PC-3 (cell line): ENCODE measurements at regions not wholly inside any gene's neighbourhood (a gene's known extent, or its start where the extent isn't known, plus 50 kb on each side); places are given as distances from the start of the nearest gene placed in this dataset.

Source experiments
- ATAC-seq: fragments of 200-7000 bp; cut with Tn5 transposase; 2 replicates; pipeline ENCODE4 v1.9.1; 2020; ENCODE audit warnings: mild to moderate bottlenecking, moderate library complexity
- BruUV-seq: library from RNA; stranded (reverse); fragments of 400-500 nt; replicated peaks from 2 replicates; lab custom pipeline; 2021; lab: Mats Ljungman, UMichigan
- CTCF ChIA-PET: fragments of 300-600 bp; sonication (Branson Sonifier 250); formaldehyde crosslinking; loops from one replicate; lab custom pipeline; 2022; ENCODE audit warnings: antibody characterized with exemption; lab: Charles Lee
- POLR2A ChIA-PET: fragments of 300-600 bp; sonication (Branson Sonifier 250); formaldehyde crosslinking; loops from one replicate; lab custom pipeline; 2022; ENCODE audit warnings: antibody characterized with exemption; ENCODE audit not compliant: unreplicated experiment; lab: Charles Lee
- DNase-seq: peaks from one replicate; pipeline ENCODE4 v3.0.0-alpha.2; 2015
- H2AFZ ChIP-seq: fragments of 300-600 bp; sonication (generic); 2 replicates; pipeline ENCODE4 v1.6.0; 2016; ENCODE audit warnings: antibody characterized with exemption, low read length
- H3F3A ChIP-seq: fragments of 300-600 bp; sonication (generic); one replicate; pipeline ENCODE4 v1.6.0; 2017; ENCODE audit warnings: antibody characterized with exemption, low read length, control low read depth, mild to moderate bottlenecking; ENCODE audit not compliant: unreplicated experiment
- H3K27ac ChIP-seq: fragments of 300-600 bp; sonication (generic); 2 replicates; pipeline ENCODE4 v1.5.1; 2016; ENCODE audit warnings: mild to moderate bottlenecking, low read length
- H3K27me3 ChIP-seq: fragments of 300-600 bp; sonication (generic); 2 replicates; pipeline ENCODE4 v1.6.1; 2016; ENCODE audit warnings: low read length, mixed read lengths
- H3K36me3 ChIP-seq: fragments of 300-600 bp; sonication (generic); 2 replicates; pipeline ENCODE4 v1.6.1; 2016; ENCODE audit warnings: low read depth, mixed run types, low read length, mixed read lengths
- H3K4me1 ChIP-seq: fragments of 300-600 bp; sonication (generic); 2 replicates; pipeline ENCODE4 v1.5.1; 2016; ENCODE audit warnings: low read length; ENCODE audit not compliant: insufficient read depth
- H3K4me2 ChIP-seq: fragments of 300-600 bp; sonication (generic); 2 replicates; pipeline ENCODE4 v1.6.0; 2016; ENCODE audit warnings: low read length
- H3K4me3 ChIP-seq: fragments of 300-600 bp; sonication (generic); 2 replicates; pipeline ENCODE4 v1.5.1; 2016; ENCODE audit warnings: mild to moderate bottlenecking, low read length, mixed read lengths
- H3K79me2 ChIP-seq: fragments of 300-600 bp; sonication (generic); 2 replicates; pipeline ENCODE4 v1.6.1; 2017; ENCODE audit warnings: low read length, mixed read lengths
- H3K9ac ChIP-seq: fragments of 300-600 bp; sonication (generic); 2 replicates; pipeline ENCODE4 v1.6.0; 2016; ENCODE audit warnings: mild to moderate bottlenecking, low read length
- H3K9me2 ChIP-seq: fragments of 300-600 bp; sonication (generic); replicated peaks from 2 replicates; pipeline ENCODE4 v1.6.1; 2016; ENCODE audit warnings: mixed run types, low read length, mixed read lengths
- H3K9me3 ChIP-seq: fragments of 300-600 bp; sonication (generic); 2 replicates; pipeline ENCODE4 v1.6.1; 2016; ENCODE audit warnings: low read length, mixed read lengths
- H4K20me1 ChIP-seq: fragments of 300-600 bp; sonication (generic); 2 replicates; pipeline ENCODE4 v1.6.1; 2016; ENCODE audit warnings: low read length, mixed read lengths
- EZH2 ChIP-seq: fragments of 300-600 bp; sonication (generic); IDR thresholded peaks from one replicate; pipeline ENCODE4 v1.6.1; 2017; ENCODE audit warnings: antibody characterized with exemption, mild to moderate bottlenecking, low read length; ENCODE audit not compliant: unreplicated experiment
- EZH2phosphoT487 ChIP-seq: fragments of 300-600 bp; sonication (generic); IDR thresholded peaks from 2 replicates; pipeline ENCODE4 v1.6.1; 2018; ENCODE audit warnings: mild to moderate bottlenecking, antibody characterized with exemption, low read length, borderline replicate concordance
- intact Hi-C: fragments of 100-400 bp; cut with micrococcal nuclease; formaldehyde crosslinking; loops from 2 replicates; pipeline ENCODE4 v1.9.0; 2023
- TF ChIP-seq, protein P1 (sequence below): fragments of 300-600 bp; sonication (generic); conservative IDR thresholded peaks from 2 replicates; pipeline ENCODE4 v1.5.1; 2017; ENCODE audit warnings: antibody characterized with exemption, low read depth, mild to moderate bottlenecking, low read length

- no peaks in the 10 kb centered on the region for H3K79me2 ChIP-seq
- no peak overlapping the region for H3K9ac ChIP-seq
- no TSS peak for BruUV-seq
- H3K36me3 ChIP-seq, result no peaks in the 10 kb centered on the region
- TF ChIP-seq, protein P1, sequence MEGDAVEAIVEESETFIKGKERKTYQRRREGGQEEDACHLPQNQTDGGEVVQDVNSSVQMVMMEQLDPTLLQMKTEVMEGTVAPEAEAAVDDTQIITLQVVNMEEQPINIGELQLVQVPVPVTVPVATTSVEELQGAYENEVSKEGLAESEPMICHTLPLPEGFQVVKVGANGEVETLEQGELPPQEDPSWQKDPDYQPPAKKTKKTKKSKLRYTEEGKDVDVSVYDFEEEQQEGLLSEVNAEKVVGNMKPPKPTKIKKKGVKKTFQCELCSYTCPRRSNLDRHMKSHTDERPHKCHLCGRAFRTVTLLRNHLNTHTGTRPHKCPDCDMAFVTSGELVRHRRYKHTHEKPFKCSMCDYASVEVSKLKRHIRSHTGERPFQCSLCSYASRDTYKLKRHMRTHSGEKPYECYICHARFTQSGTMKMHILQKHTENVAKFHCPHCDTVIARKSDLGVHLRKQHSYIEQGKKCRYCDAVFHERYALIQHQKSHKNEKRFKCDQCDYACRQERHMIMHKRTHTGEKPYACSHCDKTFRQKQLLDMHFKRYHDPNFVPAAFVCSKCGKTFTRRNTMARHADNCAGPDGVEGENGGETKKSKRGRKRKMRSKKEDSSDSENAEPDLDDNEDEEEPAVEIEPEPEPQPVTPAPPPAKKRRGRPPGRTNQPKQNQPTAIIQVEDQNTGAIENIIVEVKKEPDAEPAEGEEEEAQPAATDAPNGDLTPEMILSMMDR, result no peak
- TF ChIP-seq EZH2, result no peak
- no peak for TF ChIP-seq EZH2phosphoT487
- H4K20me1 ChIP-seq, result no peaks in the 10 kb centered on the region
- no peak overlapping the region for H3K4me2 ChIP-seq
- intact Hi-C loops, result no loop called here
- peaks cover 17% of the 10 kb centered on the region for H3K4me1 ChIP-seq
- no peaks in the 10 kb centered on the region for H3K9me2 ChIP-seq
- POLR2A ChIA-PET, result no interaction called here
- DNase-seq (no peak), ATAC-seq (no peak)
- no peaks in the 10 kb centered on the region for H3K27me3 ChIP-seq
- H3K9me3 ChIP-seq, result no peaks in the 10 kb centered on the region
- H3F3A ChIP-seq, result no peaks in the 10 kb centered on the region
- CTCF ChIA-PET, result no interaction called here
- peak overlapping the region; percentile 46 for H3K27ac ChIP-seq
- no peak overlapping the region for H2AFZ ChIP-seq
- H3K4me3 ChIP-seq, result no peak overlapping the region
Measured at GRCh38 chr13:74825938-74826246, 656.1 kb downstream of the TBC1D4 start.

DNA sequence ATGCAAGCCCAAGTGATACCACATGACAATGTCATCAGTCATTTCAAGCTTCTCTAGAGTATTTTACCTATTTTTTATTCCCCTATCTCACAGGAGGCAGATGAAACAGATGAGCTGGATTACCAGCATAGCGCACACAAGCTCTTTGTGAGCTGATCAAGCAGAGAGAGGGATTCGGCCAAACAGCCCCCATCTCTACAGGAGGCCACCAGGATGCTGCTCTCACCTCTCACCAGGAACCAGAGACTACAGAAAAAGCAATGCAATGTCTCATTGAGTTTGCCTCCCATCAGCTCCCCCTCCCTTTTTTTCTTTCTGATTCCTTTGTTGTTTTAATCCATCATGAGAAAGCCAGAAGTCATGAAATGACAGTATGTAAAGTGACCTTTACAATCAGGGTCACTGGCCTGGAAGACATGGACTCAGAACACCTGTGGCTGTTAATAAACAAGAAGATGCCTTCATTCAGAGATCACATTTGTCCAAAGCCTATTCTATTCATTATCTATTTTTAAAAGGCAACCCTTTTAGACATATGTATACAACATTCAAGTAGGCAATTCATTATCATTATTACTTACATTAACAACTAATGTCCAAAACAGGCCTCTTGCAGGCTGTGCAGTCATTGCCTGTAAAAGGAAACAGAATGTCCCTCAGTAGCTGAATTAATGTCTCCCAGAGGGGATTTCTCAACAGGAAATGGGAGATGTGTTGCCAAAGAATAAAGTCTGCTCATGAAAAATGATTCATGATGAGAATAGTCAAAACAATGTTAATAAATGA lies 656.6 kb downstream of the TBC1D4 start:
- Histone ChIP-seq H3K36me3 (no peaks in the 10 kb centered on the region), H3F3A (no peaks in the 10 kb centered on the region), H3K9ac (no peak overlapping the region; the same call in 1 of the 2 replicates), H3K4me3 (no peak overlapping the region), H3K27me3 (no peaks in the 10 kb centered on the region), H3K9me2 (no peaks in the 10 kb centered on the region), H3K27ac (peak overlapping the region; percentile 63), H4K20me1 (no peaks in the 10 kb centered on the region), H3K4me1 (peaks cover 17% of the 10 kb centered on the region), H3K4me2 (no peak overlapping the region), H3K79me2 (no peaks in the 10 kb centered on the region), H2AFZ (no peak overlapping the region), H3K9me3 (no peaks in the 10 kb centered on the region)
- intact Hi-C loops, result no loop called here
- no peak for TF ChIP-seq EZH2phosphoT487
- no peak for TF ChIP-seq EZH2
- TF ChIP-seq, protein P1, result no peak
- CTCF ChIA-PET, result interaction anchor here (0.5 kb wide), 1 partner anchor 377 kb away, joined by 5 read pairs; no protein-coding TSS in a partner anchor
- ATAC-seq (peak; percentile 90), DNase-seq (peak; percentile 84)
- no TSS peak for BruUV-seq
- POLR2A ChIA-PET, result interaction anchor here (0.7 kb wide), 1 partner anchor 42 kb away, joined by 3 read pairs; no protein-coding TSS in a partner anchor

DNA sequence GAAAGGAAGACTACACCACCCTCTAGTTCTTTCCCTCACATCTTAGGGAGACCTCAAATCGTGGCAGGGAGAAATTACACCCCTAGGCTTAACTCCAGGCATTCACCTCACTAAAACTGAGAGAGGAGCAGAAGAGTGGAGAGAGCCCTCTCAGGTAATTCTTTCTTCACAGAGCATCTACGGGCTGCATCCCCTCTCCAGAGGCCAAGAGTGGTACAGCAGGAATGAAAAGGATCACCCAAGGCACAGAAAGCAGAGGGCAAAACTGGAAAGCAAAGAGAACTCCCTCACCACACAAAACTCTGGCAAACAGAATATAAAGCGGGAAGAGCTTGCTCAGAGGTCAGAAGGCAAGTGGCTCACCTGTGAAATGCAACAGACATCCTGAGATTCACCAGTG lies 661.2 kb downstream of the TBC1D4 start:
- ATAC-seq, result no peak
- intact Hi-C loops, result no loop called here
- BruUV-seq, result no TSS peak

More for the DNA sequence above, 661.2 kb downstream of the TBC1D4 start:
- peaks cover 9% of the 10 kb centered on the region for H3K4me1 ChIP-seq
- no peak overlapping the region for H3K4me2 ChIP-seq
- TF ChIP-seq, protein P1, result no peak
- TF ChIP-seq EZH2phosphoT487 (no peak), EZH2 (no peak)
- H3K9me2 ChIP-seq, result no peaks in the 10 kb centered on the region
- CTCF ChIA-PET, result no interaction called here
- no peaks in the 10 kb centered on the region for H3K79me2 ChIP-seq
- DNase-seq, result no peak
- no peak overlapping the region for H3K27ac ChIP-seq
- H3K9me3 ChIP-seq, result no peaks in the 10 kb centered on the region
- no peaks in the 10 kb centered on the region for H3K27me3 ChIP-seq
- H3K4me3 ChIP-seq, result no peak overlapping the region
- H4K20me1 ChIP-seq, result no peaks in the 10 kb centered on the region
- POLR2A ChIA-PET, result no interaction called here
- no peaks in the 10 kb centered on the region for H3K36me3 ChIP-seq
- H3F3A ChIP-seq, result no peaks in the 10 kb centered on the region
- no peak overlapping the region for H2AFZ ChIP-seq
- H3K9ac ChIP-seq, result no peak overlapping the region
